ENCODE measurements at regions not wholly inside any gene's neighbourhood (a gene's known extent, or its start where the extent isn't known, plus 50 kb on each side); places are given as distances from the start of the nearest gene placed in this dataset.
"Not testable (repeated sequence)": the region's sequence is repeated elsewhere in the genome, so short reads cannot be mapped to it uniquely, and the experiment has no call there.

- no peak overlapping the region for H3K27ac ChIP-seq (ENCODE audit: low read length)
- H3K9me2 ChIP-seq (replicated peaks; ENCODE audit: low read length) = no peaks in the 10 kb centered on the region
- no peak overlapping the region for H3K9ac ChIP-seq (ENCODE audit: low read length)
- no peaks in the 10 kb centered on the region for H3F3A ChIP-seq (ENCODE audit: low read length, unreplicated experiment)
- H3K79me2 ChIP-seq (ENCODE audit: low read length) = no peaks in the 10 kb centered on the region
- BruUV-seq (replicated peaks) = no TSS peak
- H3K4me3 ChIP-seq (ENCODE audit: low read length) = no peak overlapping the region
- H3K4me2 ChIP-seq (ENCODE audit: low read length) = no peak overlapping the region
- H3K36me3 ChIP-seq (ENCODE audit: low read depth, low read length) = no peaks in the 10 kb centered on the region
- H3K27me3 ChIP-seq (ENCODE audit: low read length) = peaks cover 3% of the 10 kb centered on the region; the same call in 1 of the 2 replicates
- H3K9me3 ChIP-seq (ENCODE audit: low read length) = no peaks in the 10 kb centered on the region
- intact Hi-C loops (cut with micrococcal nuclease) = no loop called here
- no peak for TF ChIP-seq EZH2 (IDR thresholded peaks at IDR 0.05; ENCODE audit: low read length, unreplicated experiment)
- ChIA-PET CTCF (no interaction called here), POLR2A (ENCODE audit: unreplicated experiment) (no interaction called here)
- no peaks in the 10 kb centered on the region for H3K4me1 ChIP-seq (ENCODE audit: insufficient read depth, low read length)
- H2AFZ ChIP-seq (ENCODE audit: low read length) = no peak overlapping the region
- no peaks in the 10 kb centered on the region for H4K20me1 ChIP-seq (ENCODE audit: low read length)
- no peak for DNase-seq
- no peak for ATAC-seq
These were observed 148.4 kb upstream of the RAB6C start for GRCh38 chr2:129831018-129831417.

DNA sequence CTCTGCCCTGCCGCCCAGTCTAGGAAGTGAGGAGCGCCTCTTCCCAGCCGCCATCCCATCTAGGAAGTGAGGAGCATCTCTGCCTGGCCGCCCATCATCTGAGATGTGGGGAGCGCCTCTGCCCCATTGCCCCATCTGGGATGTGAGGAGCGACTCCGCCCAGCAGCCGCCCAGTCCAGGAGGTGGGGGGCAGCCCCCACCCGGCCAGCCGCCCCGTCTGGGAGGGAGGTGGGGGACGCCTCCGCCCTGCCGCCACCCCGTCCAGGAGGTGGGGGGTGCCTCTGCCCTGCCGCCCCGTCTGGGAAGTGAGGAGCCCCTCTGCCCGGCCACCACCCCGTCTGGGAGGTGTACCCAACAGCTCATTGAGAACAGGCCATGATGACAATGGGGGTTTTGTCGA, 146.0 kb upstream of the RAB6C start:
- H3K27ac ChIP-seq (ENCODE audit: low read length); POLR2A ChIA-PET (ENCODE audit: unreplicated experiment); intact Hi-C loops (cut with micrococcal nuclease); H3K79me2 ChIP-seq (ENCODE audit: low read length); DNase-seq; H3K4me1 ChIP-seq (ENCODE audit: insufficient read depth, low read length); H2AFZ ChIP-seq (ENCODE audit: low read length); H3K27me3 ChIP-seq (ENCODE audit: low read length); H3K4me2 ChIP-seq (ENCODE audit: low read length); H3K36me3 ChIP-seq (ENCODE audit: low read depth, low read length); H3K9ac ChIP-seq (ENCODE audit: low read length); ATAC-seq; H3K9me2 ChIP-seq (replicated peaks; ENCODE audit: low read length); H3F3A ChIP-seq (ENCODE audit: low read length, unreplicated experiment); H4K20me1 ChIP-seq (ENCODE audit: low read length); BruUV-seq (replicated peaks); H3K4me3 ChIP-seq (ENCODE audit: low read length); H3K9me3 ChIP-seq (ENCODE audit: low read length); CTCF ChIA-PET: not testable (repeated sequence)

GRCh38 chr2:129847043-129847442, 132.4 kb upstream of the RAB6C start:
- no peak overlapping the region for H3K27ac ChIP-seq (ENCODE audit: low read length)
- CTCF ChIA-PET = no interaction called here
- intact Hi-C loops (cut with micrococcal nuclease) = no loop called here
- no peaks in the 10 kb centered on the region for H3K9me3 ChIP-seq (ENCODE audit: low read length)
- POLR2A ChIA-PET (ENCODE audit: unreplicated experiment) = no interaction called here
- H3F3A ChIP-seq (ENCODE audit: low read length, unreplicated experiment) = no peaks in the 10 kb centered on the region
- no peaks in the 10 kb centered on the region for H3K79me2 ChIP-seq (ENCODE audit: low read length)
- DNase-seq = no peak
- H3K4me2 ChIP-seq (ENCODE audit: low read length) = no peak overlapping the region
- H3K4me1 ChIP-seq (ENCODE audit: insufficient read depth, low read length) = no peaks in the 10 kb centered on the region
- no peak overlapping the region for H2AFZ ChIP-seq (ENCODE audit: low read length)
- no peak for ATAC-seq
- H3K9ac ChIP-seq (ENCODE audit: low read length) = no peak overlapping the region
- H3K27me3 ChIP-seq (ENCODE audit: low read length) = 0 out of 2 replicates have a peak, but pooled peaks cover 2% of the 10 kb centered on the region
- H3K4me3 ChIP-seq (ENCODE audit: low read length) = no peak overlapping the region
- TF ChIP-seq EZH2 (IDR thresholded peaks at IDR 0.05; ENCODE audit: low read length, unreplicated experiment) = no peak
- TF ChIP-seq, protein P1, sequence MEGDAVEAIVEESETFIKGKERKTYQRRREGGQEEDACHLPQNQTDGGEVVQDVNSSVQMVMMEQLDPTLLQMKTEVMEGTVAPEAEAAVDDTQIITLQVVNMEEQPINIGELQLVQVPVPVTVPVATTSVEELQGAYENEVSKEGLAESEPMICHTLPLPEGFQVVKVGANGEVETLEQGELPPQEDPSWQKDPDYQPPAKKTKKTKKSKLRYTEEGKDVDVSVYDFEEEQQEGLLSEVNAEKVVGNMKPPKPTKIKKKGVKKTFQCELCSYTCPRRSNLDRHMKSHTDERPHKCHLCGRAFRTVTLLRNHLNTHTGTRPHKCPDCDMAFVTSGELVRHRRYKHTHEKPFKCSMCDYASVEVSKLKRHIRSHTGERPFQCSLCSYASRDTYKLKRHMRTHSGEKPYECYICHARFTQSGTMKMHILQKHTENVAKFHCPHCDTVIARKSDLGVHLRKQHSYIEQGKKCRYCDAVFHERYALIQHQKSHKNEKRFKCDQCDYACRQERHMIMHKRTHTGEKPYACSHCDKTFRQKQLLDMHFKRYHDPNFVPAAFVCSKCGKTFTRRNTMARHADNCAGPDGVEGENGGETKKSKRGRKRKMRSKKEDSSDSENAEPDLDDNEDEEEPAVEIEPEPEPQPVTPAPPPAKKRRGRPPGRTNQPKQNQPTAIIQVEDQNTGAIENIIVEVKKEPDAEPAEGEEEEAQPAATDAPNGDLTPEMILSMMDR (conservative IDR thresholded peaks at IDR 0.05; ENCODE audit: low read depth, low read length) = no peak
- TF ChIP-seq EZH2phosphoT487 (IDR thresholded peaks at IDR 0.05; ENCODE audit: borderline replicate concordance, low read length) = no peak
- H3K36me3 ChIP-seq (ENCODE audit: low read depth, low read length) = no peaks in the 10 kb centered on the region
- no TSS peak for BruUV-seq (replicated peaks)
- no peaks in the 10 kb centered on the region for H3K9me2 ChIP-seq (replicated peaks; ENCODE audit: low read length)
- no peaks in the 10 kb centered on the region for H4K20me1 ChIP-seq (ENCODE audit: low read length)

DNA sequence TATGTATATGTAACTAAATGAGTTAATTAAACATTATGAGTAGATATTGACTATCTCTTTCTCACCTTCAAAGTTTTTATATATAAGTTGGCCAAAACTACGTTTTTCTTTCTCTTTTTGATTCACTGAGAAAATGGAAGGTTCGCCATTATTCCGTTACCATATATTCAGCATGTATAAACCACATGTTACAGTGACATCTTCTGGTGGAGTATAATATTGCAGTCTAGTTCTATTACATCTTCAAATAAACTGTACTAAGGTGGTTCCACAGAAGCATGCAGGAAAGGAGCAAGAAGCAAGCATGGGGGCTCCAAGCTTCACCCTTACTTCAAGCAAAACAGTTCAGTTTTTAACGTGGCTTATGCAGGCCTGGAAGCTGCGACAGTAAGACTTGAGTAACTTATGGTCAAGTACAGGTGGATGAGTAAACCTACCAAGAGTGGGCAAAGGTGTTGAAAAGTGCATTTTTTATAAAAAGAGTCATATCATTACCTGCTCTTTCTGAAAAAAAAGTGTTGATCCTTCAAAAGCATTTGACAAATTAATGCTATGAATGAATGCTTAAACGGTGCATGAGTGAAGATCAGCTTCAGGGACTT, 129.8 kb upstream of the RAB6C start:
- Histone ChIP-seq H3K4me3 (ENCODE audit: low read length) (no peak overlapping the region), H3K27ac (ENCODE audit: low read length) (no peak overlapping the region), H3K9ac (ENCODE audit: low read length) (no peak overlapping the region), H3F3A (ENCODE audit: low read length, unreplicated experiment) (no peaks in the 10 kb centered on the region), H2AFZ (ENCODE audit: low read length) (no peak overlapping the region), H3K79me2 (ENCODE audit: low read length) (no peaks in the 10 kb centered on the region), H3K4me2 (ENCODE audit: low read length) (no peak overlapping the region), H3K36me3 (ENCODE audit: low read depth, low read length) (no peaks in the 10 kb centered on the region), H4K20me1 (ENCODE audit: low read length) (no peaks in the 10 kb centered on the region), H3K27me3 (ENCODE audit: low read length) (0 out of 2 replicates have a peak, but pooled peaks cover 5% of the 10 kb centered on the region), H3K4me1 (ENCODE audit: insufficient read depth, low read length) (no peaks in the 10 kb centered on the region), H3K9me3 (ENCODE audit: low read length) (no peaks in the 10 kb centered on the region), H3K9me2 (replicated peaks; ENCODE audit: low read length) (no peaks in the 10 kb centered on the region)
- TF ChIP-seq, protein P1 (conservative IDR thresholded peaks at IDR 0.05; ENCODE audit: low read depth, low read length) = peak; percentile 80
- no peak for TF ChIP-seq EZH2phosphoT487 (IDR thresholded peaks at IDR 0.05; ENCODE audit: borderline replicate concordance, low read length)
- BruUV-seq (replicated peaks) = no TSS peak
- ATAC-seq = peak; percentile 57
- ChIA-PET CTCF (no interaction called here), POLR2A (ENCODE audit: unreplicated experiment) (no interaction called here)
- intact Hi-C loops (cut with micrococcal nuclease) = loop anchor here (1.0 kb wide), 1 partner anchor 1528 kb away; no protein-coding TSS in a partner anchor
- DNase-seq = peak; percentile 83
